ENCODE measurements at regions not wholly inside any gene's neighbourhood (a gene's known extent, or its start where the extent isn't known, plus 50 kb on each side); places are given as distances from the start of the nearest gene placed in this dataset.

- H3F3A ChIP-seq (replicated peaks; ENCODE audit: insufficient read depth), result no peaks in the 10 kb centered on the region
- no peak for TF ChIP-seq RAD21 (IDR thresholded peaks at IDR 0.05; ENCODE audit: low read length)
- no peak for TF ChIP-seq EP300 (IDR thresholded peaks at IDR 0.05; ENCODE audit: borderline replicate concordance in 1 of 2, low read depth in 1 of 2, low read length in 1 of 2)
- TF ChIP-seq SIN3A (IDR thresholded peaks at IDR 0.05; ENCODE audit: borderline replicate concordance, low read depth, low read length), result no peak
- no peak for TF ChIP-seq FOSL2 (IDR thresholded peaks at IDR 0.05; ENCODE audit: borderline replicate concordance, low read depth)
- TF ChIP-seq REST (IDR thresholded peaks at IDR 0.05; ENCODE audit: low read depth, low read length), result no peak
- no peak for TF ChIP-seq RFX5 (IDR thresholded peaks at IDR 0.05; ENCODE audit: low read length)
- no peak for TF ChIP-seq MAX (IDR thresholded peaks at IDR 0.05; ENCODE audit: low read depth)
- no peak for TF ChIP-seq MEF2A (IDR thresholded peaks at IDR 0.05; ENCODE audit: borderline replicate concordance, low read depth)
- TF ChIP-seq CHD2 (IDR thresholded peaks at IDR 0.05; ENCODE audit: low read length, partially characterized antibody), result no peak
- TF ChIP-seq USF1 (IDR thresholded peaks at IDR 0.05; ENCODE audit: borderline replicate concordance, low read depth), result no peak
- TF ChIP-seq GABPA (IDR thresholded peaks at IDR 0.05; ENCODE audit: low read depth), result no peak
- CTCF ChIA-PET, result no interaction called here
- no peaks in the 10 kb centered on the region for H3K36me3 ChIP-seq (replicated peaks in 1 of 2; ENCODE audit: control insufficient read depth in 1 of 2, insufficient read depth in 2 of 2, low read length in 1 of 2)
- no peaks in the 10 kb centered on the region for H3K4me1 ChIP-seq (ENCODE audit: control insufficient read depth in 1 of 2, insufficient read depth in 2 of 2, low read depth in 1 of 2, low read length in 1 of 2)
- no peak overlapping the region for H3K9ac ChIP-seq
- H3K27me3 ChIP-seq (ENCODE audit: insufficient read depth), result no peaks in the 10 kb centered on the region
- no peak overlapping the region for H3K4me3 ChIP-seq (ENCODE audit: low read depth in 2 of 2, low read length in 1 of 2)
- H2AFZ ChIP-seq (ENCODE audit: low read depth), result no peak overlapping the region
- H3K9me2 ChIP-seq, result no peaks in the 10 kb centered on the region
- 61% methylated on average over 6 of the region's 6 CpGs for WGBS (ENCODE audit: low lambda C conversion rate)
- no peak overlapping the region for H3K27ac ChIP-seq (ENCODE audit: low read depth in 2 of 2, low read length in 1 of 2)
- H3K4me2 ChIP-seq, result no peak overlapping the region
- H3K9me3 ChIP-seq, result 0 out of 2 replicates have a peak, but pooled peaks cover 11% of the 10 kb centered on the region
- no peaks in the 10 kb centered on the region for H3K79me2 ChIP-seq (ENCODE audit: insufficient read depth)
- no peaks in the 10 kb centered on the region for H4K20me1 ChIP-seq (ENCODE audit: insufficient read depth)
- DNase-seq, result no peak
- POLR2A ChIA-PET, result no interaction called here
Measured at GRCh38 chr2:164186591-164186990, 434.7 kb downstream of the GRB14 start.

- no peak for DNase-seq
- 41% methylated on average over 5 of the region's 5 CpGs for WGBS (ENCODE audit: low lambda C conversion rate)
- Histone ChIP-seq H2AFZ (ENCODE audit: low read depth) (no peak overlapping the region), H3K4me1 (ENCODE audit: control insufficient read depth in 1 of 2, insufficient read depth in 2 of 2, low read depth in 1 of 2, low read length in 1 of 2) (no peaks in the 10 kb centered on the region), H3K4me2 (no peak overlapping the region), H4K20me1 (ENCODE audit: insufficient read depth) (no peaks in the 10 kb centered on the region), H3K9me3 (no peaks in the 10 kb centered on the region), H3K36me3 (replicated peaks in 1 of 2; ENCODE audit: control insufficient read depth in 1 of 2, insufficient read depth in 2 of 2, low read length in 1 of 2) (no peaks in the 10 kb centered on the region), H3F3A (replicated peaks; ENCODE audit: insufficient read depth) (no peaks in the 10 kb centered on the region), H3K9me2 (no peaks in the 10 kb centered on the region), H3K27me3 (ENCODE audit: insufficient read depth) (no peaks in the 10 kb centered on the region), H3K9ac (no peak overlapping the region), H3K79me2 (ENCODE audit: insufficient read depth) (no peaks in the 10 kb centered on the region), H3K4me3 (ENCODE audit: low read depth in 2 of 2, low read length in 1 of 2) (no peak overlapping the region), H3K27ac (ENCODE audit: low read depth in 2 of 2, low read length in 1 of 2) (no peak overlapping the region)
- ChIA-PET POLR2A (no interaction called here), CTCF (no interaction called here)
- TF ChIP-seq CHD2 (IDR thresholded peaks at IDR 0.05; ENCODE audit: low read length, partially characterized antibody) (no peak), PBX3 (IDR thresholded peaks at IDR 0.05) (no peak), ZBTB33 (IDR thresholded peaks at IDR 0.05; ENCODE audit: borderline replicate concordance, low read depth) (no peak), RXRA (IDR thresholded peaks at IDR 0.05; ENCODE audit: borderline replicate concordance, low read depth) (no peak), TAF1 (IDR thresholded peaks at IDR 0.05; ENCODE audit: borderline replicate concordance, low read depth, low read length) (no peak), IRF3 (IDR thresholded peaks at IDR 0.05; ENCODE audit: low read depth, low read length) (no peak), SMC3 (IDR thresholded peaks at IDR 0.05; ENCODE audit: low read depth, low read length) (no peak), MEF2A (IDR thresholded peaks at IDR 0.05; ENCODE audit: borderline replicate concordance, low read depth) (no peak), TCF12 (IDR thresholded peaks at IDR 0.05) (no peak), ELF1 (IDR thresholded peaks at IDR 0.05) (no peak), GABPA (IDR thresholded peaks at IDR 0.05; ENCODE audit: low read depth) (no peak), RAD21 (IDR thresholded peaks at IDR 0.05; ENCODE audit: low read length) (no peak)
Measured at GRCh38 chr2:164182116-164182627, 439.1 kb downstream of the GRB14 start.

Measured in SK-N-SH (cell line).